Osteocyte (in vitro differentiated cells): ENCODE measurements at regions not wholly inside any gene's neighbourhood (a gene's known extent, or its start where the extent isn't known, plus 50 kb on each side); places are given as distances from the start of the nearest gene placed in this dataset.
"Not testable (repeated sequence)": the region's sequence is repeated elsewhere in the genome, so short reads cannot be mapped to it uniquely, and the experiment has no call there.

Experiments used
- DNase-seq: peaks from one replicate; pipeline ENCODE4 v3.0.0; 2021; ENCODE audit warnings: mixed read lengths; ENCODE audit not compliant: unreplicated experiment; ENCODE audit errors: extremely low spot score
- H3K27ac Mint-ChIP-seq: one replicate; pipeline ENCODE4 v1.8.0; 2021; ENCODE audit warnings: mild to moderate bottlenecking, mixed read lengths; ENCODE audit not compliant: unreplicated experiment
- H3K27me3 Mint-ChIP-seq: one replicate; pipeline ENCODE4 v1.8.0; 2021; ENCODE audit warnings: mixed read lengths; ENCODE audit not compliant: unreplicated experiment
- H3K36me3 Mint-ChIP-seq: one replicate; pipeline ENCODE4 v1.8.0; 2021; ENCODE audit warnings: mixed read lengths; ENCODE audit not compliant: unreplicated experiment
- H3K4me1 Mint-ChIP-seq: one replicate; pipeline ENCODE4 v1.8.0; 2021; ENCODE audit warnings: mixed read lengths; ENCODE audit not compliant: unreplicated experiment
- H3K4me3 Mint-ChIP-seq: one replicate; pipeline ENCODE4 v1.8.0; 2021; ENCODE audit warnings: mild to moderate bottlenecking, moderate library complexity, mixed read lengths; ENCODE audit not compliant: unreplicated experiment
- H3K9me3 Mint-ChIP-seq: one replicate; pipeline ENCODE4 v1.8.0; 2021; ENCODE audit warnings: mixed read lengths; ENCODE audit not compliant: unreplicated experiment
- CTCF ChIP-seq: fragments of 200-600 bp; sonication (generic); IDR thresholded peaks from 2 replicates; pipeline ENCODE4 v1.5.0; 2021; ENCODE audit warnings: antibody characterized with exemption, mild to moderate bottlenecking, moderate library complexity

DNA sequence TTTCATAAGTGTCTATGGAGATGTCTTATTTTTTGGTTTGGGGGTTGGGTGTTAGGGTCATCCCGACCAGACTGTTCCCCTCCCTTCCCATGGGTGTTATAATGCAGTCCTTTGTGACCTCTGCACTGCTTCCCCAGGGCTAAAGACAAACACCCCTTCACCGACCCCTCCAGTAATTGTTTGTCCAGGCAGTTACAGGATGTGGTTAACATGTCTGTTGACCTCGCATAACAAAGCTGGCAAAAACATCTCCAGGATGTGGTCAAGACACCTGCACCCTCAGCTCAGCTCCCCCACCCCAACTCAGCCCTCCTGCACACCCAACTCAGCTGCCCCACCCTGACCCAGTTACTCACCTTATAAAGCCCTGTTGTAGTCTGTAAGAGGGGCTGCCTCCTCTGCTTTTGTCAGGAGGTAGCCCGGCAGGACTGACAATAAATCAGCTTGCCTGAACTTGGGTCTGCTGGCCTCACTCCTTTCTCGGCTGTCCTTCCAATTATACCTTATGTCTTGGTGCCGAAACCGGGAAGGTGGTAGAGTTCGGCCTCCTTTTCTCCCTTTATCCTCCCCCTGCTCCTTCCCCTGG is 102.2 kb downstream of the ZNF92 start:
- DNase-seq = no peak
- H3K9me3 Mint-ChIP-seq = peaks cover 16% of the 10 kb centered on the region
- no peak for TF ChIP-seq CTCF
- H3K4me3 Mint-ChIP-seq = no peak overlapping the region
- no peaks in the 10 kb centered on the region for H3K36me3 Mint-ChIP-seq
- no peak overlapping the region for H3K27ac Mint-ChIP-seq
- H3K27me3 Mint-ChIP-seq = no peaks in the 10 kb centered on the region
- no peaks in the 10 kb centered on the region for H3K4me1 Mint-ChIP-seq

- Mint-ChIP-seq H3K27me3 (no peaks in the 10 kb centered on the region), H3K27ac (no peak overlapping the region), H3K4me3 (no peak overlapping the region), H3K9me3 (peaks cover 16% of the 10 kb centered on the region), H3K4me1 (no peaks in the 10 kb centered on the region), H3K36me3 (no peaks in the 10 kb centered on the region)
- TF ChIP-seq CTCF = no peak
- no peak for DNase-seq
Observed at GRCh38 chr7:65477326-65477725, 103.7 kb downstream of the ZNF92 start.

- no peak for DNase-seq
- no peak overlapping the region for H3K27ac Mint-ChIP-seq
- no peak for TF ChIP-seq CTCF
- H3K27me3 Mint-ChIP-seq = peaks cover 2% of the 10 kb centered on the region
- H3K9me3 Mint-ChIP-seq = peaks cover 31% of the 10 kb centered on the region
- H3K36me3 Mint-ChIP-seq = no peaks in the 10 kb centered on the region
- no peak overlapping the region for H3K4me3 Mint-ChIP-seq
- H3K4me1 Mint-ChIP-seq = no peaks in the 10 kb centered on the region
Observed at GRCh38 chr7:65489260-65489767, 115.7 kb downstream of the ZNF92 start.

DNA sequence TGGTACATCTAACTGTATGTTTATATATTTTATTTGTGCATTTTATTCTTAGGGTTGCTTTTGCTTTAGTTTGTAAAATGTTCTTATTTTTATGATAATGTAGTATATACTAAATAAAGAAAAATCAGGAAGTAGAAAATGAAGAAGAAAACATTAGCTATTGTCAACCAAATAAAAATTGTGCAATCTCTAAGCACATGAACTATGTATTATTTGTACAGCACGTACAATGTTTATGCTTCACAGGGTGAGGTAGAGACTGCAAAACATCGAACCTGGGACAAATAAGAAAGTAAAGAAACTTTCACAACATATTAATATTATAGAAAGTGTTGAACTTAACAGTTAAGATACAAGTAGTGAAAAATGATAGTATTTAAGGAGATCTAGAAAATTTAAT is 123.0 kb downstream of the ZNF92 start:
- not testable (repeated sequence) for H3K36me3 Mint-ChIP-seq

DNA sequence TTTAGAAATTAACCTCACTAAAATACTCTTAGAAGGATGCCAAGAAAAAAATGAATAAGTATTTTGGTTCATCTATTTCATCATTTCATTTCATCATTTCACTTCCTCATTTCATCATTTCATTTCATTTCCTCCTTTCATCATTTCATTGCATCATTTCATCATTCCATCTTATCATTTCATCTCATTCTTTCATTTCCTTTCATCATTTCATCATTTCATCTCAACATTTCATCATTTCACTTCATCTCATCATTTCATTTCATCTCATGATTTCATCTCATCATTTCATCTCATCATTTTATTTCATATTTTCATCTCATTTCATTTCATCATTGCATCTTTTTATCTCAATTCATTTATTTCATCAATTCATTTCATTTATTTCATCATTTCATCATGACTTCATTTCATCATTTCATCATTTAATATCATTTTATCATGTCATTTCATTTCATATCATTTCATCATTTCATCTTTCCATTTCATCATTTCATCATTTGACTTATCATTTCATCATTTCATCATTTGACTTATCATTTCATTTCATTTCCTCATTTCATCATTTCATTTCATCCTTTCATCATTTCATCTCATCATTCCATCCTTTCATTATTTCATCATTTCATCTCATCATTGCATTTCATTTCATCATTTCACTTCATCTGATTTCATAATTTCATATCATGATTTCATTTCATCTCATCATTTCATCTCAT is 129.9 kb downstream of the ZNF92 start:
- no peaks in the 10 kb centered on the region for H3K36me3 Mint-ChIP-seq
- no peaks in the 10 kb centered on the region for H3K4me1 Mint-ChIP-seq
- TF ChIP-seq CTCF = no peak
- H3K9me3 Mint-ChIP-seq = no peaks in the 10 kb centered on the region
- DNase-seq = no peak
- H3K4me3 Mint-ChIP-seq = no peak overlapping the region
- no peak overlapping the region for H3K27ac Mint-ChIP-seq
- peaks cover 7% of the 10 kb centered on the region for H3K27me3 Mint-ChIP-seq

More for the DNA sequence above, 123.0 kb downstream of the ZNF92 start:
- H3K9me3 Mint-ChIP-seq, DNase-seq, H3K27ac Mint-ChIP-seq, H3K4me3 Mint-ChIP-seq, H3K4me1 Mint-ChIP-seq: not testable (repeated sequence)
- H3K27me3 Mint-ChIP-seq = peaks cover 14% of the 10 kb centered on the region

DNA sequence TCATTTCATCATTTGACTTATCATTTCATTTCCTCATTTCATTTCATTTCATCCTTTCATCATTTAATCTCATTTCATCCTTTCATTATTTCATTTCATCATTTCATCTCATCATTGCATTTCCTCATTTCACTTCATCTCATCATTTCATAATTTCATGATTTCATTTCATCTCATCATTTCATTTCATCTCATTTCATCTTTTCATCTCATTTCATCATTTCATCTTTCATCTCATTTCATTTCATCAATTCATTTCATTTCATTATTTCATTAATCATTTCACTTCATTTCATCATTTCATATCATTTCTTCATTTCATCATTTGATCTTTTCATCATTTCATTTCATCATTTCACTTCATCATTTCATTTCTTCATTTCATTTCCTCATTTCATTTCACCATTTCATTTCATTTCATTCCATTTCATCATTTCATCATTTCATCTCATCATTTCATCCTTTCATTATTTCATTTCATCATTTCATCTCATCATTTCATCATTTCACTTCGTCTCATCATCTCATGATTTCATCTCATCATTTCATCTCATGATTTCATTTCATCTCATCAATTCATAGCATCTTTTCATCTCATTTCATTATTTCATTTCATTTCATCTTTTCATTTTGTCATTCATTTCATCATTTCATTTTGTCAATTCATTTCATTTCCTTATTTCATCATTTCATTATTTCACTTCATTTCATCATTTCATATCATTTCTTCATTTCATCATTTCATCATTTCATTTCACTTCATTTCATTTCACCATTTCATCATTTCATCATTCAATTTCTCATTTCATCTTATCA is 131.1 kb downstream of the ZNF92 start:
- not testable (repeated sequence) for H3K36me3 Mint-ChIP-seq, H3K27ac Mint-ChIP-seq

GRCh38 chr7:65505320-65505633 is 131.6 kb downstream of the ZNF92 start:
- H3K4me3 Mint-ChIP-seq, DNase-seq, H3K36me3 Mint-ChIP-seq, H3K9me3 Mint-ChIP-seq, H3K27me3 Mint-ChIP-seq, H3K27ac Mint-ChIP-seq, H3K4me1 Mint-ChIP-seq: not testable (repeated sequence)

More for the DNA sequence above, 131.1 kb downstream of the ZNF92 start:
- not testable (repeated sequence) for H3K9me3 Mint-ChIP-seq, H3K27me3 Mint-ChIP-seq, H3K4me3 Mint-ChIP-seq, H3K4me1 Mint-ChIP-seq, DNase-seq
